Endometrial microvascular endothelial cells (primary cell): ENCODE measurements at regions not wholly inside any gene's neighbourhood (a gene's known extent, or its start where the extent isn't known, plus 50 kb on each side); places are given as distances from the start of the nearest gene placed in this dataset.

ENCODE experiments used
- in situ Hi-C: cut with HindIII; loops from 2 replicates; pipeline ENCODE4 v1.10.0; 2017; ENCODE audit warnings: low sequenced_read_pairs, low pct_unique_long_range_greater_than_20kb; ENCODE audit errors: inconsistent ontology term

DNA sequence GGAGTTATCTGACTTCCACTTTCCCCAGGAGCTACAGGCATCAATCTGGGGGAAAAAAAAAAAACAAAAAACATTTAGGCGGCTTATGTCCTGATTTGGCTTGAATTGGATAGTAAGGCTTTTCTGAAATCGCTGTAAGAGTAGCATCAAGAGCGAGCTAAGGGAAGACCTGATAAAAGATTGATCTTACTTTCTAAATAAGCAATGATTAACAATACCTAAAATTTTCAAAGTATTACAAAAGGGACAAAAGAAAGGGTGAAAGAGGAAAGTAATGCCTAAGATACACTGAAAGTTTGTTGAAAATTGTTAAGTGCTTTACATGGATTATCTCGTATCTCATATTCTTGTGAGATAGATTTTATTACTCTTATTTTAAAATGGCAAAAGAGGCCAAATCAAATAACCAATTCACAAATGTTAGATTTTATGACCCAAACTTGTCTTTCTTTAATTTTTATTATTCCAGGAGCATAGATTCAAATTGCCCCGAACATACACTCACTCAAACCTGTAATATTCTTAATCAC lies 106.4 kb upstream of the PRSS16 start:
- in situ Hi-C loops: loop anchor here (10.0 to 25.0 kb wide), 3 partner anchors 754 to 1129 kb away; a partner anchor contains a TSS

DNA sequence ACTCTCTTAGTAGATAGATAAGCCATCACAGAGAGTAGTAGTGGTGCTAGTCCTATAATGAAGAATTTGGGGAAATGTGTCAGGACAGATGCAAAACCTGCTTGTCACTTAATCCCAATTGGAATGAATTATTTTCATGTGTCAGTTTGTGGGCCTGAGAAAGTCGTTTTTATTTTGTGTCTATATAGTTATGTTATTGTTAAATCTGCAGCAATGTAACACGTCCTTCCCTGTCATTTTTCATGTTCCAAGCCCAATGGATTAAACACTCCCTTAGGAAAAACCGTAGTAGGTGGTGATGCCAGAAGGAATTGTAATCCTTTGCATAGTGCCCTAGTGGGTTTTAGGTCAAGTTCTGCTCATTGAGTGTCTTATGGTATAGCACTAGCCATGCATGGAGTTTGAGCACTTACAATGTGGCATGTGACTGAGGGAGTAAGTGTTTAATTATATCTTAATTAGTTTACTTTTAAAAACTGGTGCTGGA lies 105.9 kb upstream of the PRSS16 start:
- in situ Hi-C loops: loop anchor here (10.0 to 25.0 kb wide), 3 partner anchors 753 to 1129 kb away; a partner anchor contains a TSS

DNA sequence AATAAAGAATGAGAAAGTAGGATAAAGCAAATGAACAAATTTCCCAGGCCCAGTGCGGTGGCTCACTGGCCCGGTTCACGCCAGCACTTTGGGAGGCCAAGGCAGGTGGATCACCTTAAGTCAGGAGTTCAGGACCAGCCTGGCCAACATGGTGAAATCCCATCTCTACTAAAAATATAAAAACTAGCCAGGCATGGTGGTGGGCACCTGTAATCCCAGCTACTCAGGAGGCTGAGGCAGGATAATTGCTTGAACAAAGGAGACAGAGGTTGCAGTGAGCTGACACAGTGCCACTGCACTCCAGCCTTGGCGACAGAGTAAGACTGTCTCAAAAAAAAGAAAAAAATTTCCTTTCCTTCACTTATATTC lies 104.5 kb upstream of the PRSS16 start:
- in situ Hi-C loops: loop anchor here (10.0 to 25.0 kb wide), 3 partner anchors 752 to 1131 kb away; a partner anchor contains a TSS

DNA sequence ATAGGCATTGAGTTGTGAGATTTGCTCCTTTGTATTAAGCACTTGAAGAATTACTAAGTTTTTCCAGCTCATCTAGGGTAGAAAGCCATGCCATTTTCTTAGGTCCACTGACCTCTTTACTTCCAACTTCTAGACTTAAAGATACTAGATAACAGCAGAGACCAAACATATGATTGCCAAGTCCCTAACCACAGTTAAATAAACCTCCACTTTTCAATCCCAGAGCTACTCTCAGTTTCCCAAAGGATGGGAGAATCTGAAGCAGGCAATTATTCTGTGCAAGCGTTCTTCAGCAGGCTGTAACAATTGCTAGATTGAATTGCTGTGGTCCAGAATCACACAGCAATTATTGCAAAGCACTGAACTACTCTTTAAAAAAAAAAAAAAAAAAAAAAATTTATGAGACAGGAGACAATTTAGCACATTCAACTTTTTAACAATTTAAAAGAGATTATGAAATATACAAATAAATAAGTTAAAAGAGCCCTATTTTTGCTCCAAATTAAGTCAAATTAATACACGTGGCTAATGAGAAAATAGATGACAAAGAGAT lies 104.0 kb upstream of the PRSS16 start:
- in situ Hi-C loops: loop anchor here (10.0 to 25.0 kb wide), 3 partner anchors 751 to 1131 kb away; a partner anchor contains a TSS

DNA sequence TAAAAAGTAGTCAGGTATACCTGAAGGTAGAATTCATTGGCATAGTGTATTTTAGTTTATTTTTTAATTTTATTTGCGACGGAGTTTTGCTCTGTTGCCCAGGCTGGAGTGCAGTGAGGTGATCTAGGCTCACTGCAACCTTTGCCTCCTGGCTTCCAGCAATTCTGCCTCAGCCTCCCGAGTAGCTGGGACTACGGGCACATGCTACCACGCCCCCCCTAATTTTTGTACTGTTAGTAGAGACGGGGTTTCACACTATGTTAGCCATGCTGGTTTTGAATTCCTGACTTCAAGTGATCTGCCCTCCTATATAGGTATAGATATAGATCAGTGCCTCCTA lies 102.8 kb upstream of the PRSS16 start:
- in situ Hi-C loops: loop anchor here (10.0 to 25.0 kb wide), 3 partner anchors 750 to 1132 kb away; a partner anchor contains a TSS

DNA sequence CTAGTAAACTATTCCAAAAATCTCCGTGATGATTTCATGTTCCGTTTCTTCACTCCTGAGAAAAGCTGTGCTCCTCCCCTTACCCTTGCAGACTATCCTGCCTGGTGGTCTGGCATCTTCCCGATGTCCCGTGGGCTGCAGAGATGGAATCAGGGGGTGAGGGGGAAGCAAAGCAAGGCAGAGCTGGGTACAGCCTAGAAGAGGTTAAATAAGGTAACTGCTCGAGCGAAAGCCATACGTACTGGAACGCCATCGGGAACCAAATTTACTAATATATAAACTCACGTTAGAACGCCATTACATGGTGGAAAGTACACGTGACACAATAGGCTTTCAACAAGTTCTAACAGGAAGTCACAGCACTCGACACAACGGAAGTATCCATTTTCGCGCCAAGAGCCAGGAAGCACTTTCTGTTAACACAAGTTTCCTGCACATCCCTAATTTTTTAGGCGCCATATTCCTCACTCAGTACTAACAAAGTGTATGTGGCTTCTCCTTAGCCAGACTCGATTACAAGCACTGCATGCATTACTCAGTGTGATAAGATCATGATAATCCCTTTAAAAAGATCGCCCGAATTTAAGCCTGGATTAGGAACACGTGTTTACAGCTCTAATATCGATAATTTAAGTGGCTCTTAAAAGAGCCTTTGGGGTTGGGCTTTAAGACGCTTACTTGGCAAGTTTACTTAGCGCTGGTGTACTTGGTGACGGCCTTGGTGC lies 101.6 kb upstream of the PRSS16 start:
- in situ Hi-C loops: loop anchor here (10.0 to 25.0 kb wide), 3 partner anchors 749 to 1134 kb away; a partner anchor contains a TSS

DNA sequence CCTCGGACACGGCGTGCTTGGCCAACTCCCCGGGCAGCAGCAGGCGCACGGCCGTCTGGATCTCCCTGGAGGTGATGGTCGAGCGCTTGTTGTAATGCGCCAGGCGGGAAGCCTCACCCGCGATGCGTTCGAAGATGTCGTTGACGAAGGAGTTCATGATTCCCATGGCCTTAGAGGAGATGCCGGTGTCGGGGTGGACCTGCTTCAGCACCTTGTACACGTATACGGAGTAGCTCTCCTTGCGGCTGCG lies 101.1 kb upstream of the PRSS16 start:
- in situ Hi-C loops: loop anchor here (10.0 to 25.0 kb wide), 3 partner anchors 748 to 1134 kb away; a partner anchor contains a TSS

DNA sequence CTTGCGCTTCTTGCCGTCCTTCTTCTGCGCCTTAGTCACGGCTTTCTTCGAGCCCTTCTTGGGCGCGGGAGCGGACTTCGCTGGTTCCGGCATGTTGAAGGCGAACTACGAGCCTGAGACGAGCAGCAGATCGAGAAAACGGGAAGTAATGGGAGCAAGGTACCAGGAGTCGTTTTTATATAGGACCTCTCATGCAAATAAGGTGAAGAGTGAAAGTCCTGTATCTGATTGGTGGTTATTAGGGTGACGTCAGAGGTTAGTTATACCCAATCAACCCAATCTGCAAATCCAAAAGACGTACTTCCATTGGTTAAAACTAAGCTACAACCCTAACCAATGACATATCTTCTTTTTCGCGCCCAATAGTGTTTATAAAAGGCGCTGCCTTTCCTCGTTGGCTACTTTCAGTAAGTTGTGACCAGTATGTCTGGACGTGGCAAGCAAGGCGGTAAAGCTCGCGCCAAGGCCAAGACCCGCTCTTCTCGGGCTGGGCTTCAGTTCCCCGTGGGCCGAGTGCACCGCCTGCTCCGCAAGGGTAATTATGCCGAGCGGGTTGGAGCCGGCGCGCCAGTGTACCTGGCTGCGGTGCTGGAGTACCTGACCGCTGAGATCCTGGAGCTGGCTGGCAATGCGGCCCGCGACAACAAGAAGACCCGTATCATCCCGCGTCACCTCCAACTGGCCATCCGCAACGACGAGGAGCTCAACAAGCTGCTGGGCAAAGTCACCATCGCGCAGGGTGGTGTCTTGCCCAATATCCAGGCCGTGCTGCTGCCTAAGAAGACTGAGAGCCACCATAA lies 100.6 kb upstream of the PRSS16 start:
- in situ Hi-C loops: loop anchor here (10.0 to 25.0 kb wide), 3 partner anchors 748 to 1135 kb away; a partner anchor contains a TSS

DNA sequence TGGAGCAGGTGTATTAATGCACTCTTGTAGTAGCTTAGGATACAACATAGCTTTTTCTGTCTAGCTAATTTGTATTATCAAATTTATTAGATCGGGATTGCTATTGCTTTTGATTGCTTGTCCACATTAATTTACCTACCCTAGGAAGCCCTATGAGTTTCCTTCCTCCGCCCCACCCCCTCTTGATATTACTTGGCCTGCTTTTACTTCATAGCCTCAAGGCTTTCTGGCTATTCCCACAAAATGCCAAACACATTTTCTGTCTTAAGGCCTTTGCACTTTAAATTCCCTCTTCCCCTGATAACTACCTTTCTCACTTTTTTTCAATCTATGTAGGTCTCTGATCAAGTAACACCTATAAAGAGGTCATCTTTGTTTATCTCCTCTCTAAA lies 99.1 kb upstream of the PRSS16 start:
- in situ Hi-C loops: loop anchor here (10.0 to 25.0 kb wide), 3 partner anchors 746 to 1136 kb away; a partner anchor contains a TSS

DNA sequence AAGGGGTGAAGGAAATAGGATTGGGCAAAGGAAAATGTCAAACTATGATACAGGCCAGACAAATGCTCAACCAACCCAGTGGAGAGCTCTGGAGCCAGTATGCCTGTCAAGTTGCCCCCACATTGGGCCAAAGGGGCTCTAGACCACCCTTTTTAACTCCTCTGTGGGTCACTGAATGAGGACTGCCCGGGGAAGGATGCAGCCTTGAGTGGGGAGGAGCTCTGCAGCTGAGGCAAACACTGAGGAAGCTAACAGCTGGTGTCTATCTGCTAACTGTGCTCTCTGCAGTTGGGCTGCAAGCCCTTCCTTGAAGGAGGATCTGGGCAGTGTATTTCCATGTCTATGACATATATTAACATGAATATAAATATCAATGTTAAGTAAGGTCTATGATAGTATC lies 98.4 kb upstream of the PRSS16 start:
- in situ Hi-C loops: loop anchor here (10.0 to 25.0 kb wide), 3 partner anchors 746 to 1137 kb away; a partner anchor contains a TSS

DNA sequence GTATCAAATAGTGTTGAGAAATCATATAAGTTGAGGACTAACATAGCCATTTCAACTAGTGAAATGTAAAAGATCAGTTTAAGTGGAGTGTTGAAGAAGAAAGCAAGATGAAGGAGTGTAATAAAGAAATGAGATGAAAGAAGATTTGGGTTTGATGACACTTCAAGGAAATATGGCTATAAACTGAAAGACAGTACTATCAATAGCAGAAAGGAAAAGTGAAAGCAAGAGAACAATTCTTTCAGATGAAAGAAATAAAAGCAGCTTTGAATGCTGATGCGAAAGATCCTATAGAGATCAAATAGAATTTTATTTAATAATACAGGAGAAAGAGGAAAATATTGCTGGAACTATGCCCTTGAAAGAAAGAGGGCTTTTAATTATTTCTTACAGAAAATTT lies 92.8 kb upstream of the PRSS16 start:
- in situ Hi-C loops: no loop called here

DNA sequence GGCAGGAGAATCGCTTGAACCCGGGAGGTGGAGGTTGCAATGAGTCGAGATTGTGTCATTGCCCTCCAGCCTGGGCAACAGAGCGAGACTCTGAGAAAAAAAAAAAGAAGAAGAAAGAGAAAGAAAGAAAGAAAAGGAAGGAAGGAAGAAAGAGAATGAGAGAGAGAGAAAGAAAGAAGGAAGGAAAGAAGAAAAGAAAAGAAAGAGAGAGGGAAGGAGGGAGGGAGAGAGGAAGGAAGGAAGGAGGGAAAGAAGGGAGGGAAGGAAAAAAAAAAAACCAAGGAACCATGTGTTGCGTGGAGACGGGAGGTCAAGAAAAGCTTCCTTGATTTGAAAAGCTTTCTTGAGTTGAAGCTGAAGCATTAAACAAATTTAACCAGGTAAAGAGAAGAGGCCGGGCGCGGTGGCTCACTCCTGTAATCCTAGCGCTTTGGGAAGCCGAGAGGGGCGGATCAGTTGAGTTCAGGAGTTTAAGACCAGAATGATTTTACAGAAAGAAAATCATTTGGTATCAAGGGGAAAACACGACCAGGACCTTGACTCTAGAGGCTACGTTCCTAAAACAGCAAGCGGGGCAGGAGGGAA lies 90.5 kb upstream of the PRSS16 start:
- in situ Hi-C loops: no loop called here

DNA sequence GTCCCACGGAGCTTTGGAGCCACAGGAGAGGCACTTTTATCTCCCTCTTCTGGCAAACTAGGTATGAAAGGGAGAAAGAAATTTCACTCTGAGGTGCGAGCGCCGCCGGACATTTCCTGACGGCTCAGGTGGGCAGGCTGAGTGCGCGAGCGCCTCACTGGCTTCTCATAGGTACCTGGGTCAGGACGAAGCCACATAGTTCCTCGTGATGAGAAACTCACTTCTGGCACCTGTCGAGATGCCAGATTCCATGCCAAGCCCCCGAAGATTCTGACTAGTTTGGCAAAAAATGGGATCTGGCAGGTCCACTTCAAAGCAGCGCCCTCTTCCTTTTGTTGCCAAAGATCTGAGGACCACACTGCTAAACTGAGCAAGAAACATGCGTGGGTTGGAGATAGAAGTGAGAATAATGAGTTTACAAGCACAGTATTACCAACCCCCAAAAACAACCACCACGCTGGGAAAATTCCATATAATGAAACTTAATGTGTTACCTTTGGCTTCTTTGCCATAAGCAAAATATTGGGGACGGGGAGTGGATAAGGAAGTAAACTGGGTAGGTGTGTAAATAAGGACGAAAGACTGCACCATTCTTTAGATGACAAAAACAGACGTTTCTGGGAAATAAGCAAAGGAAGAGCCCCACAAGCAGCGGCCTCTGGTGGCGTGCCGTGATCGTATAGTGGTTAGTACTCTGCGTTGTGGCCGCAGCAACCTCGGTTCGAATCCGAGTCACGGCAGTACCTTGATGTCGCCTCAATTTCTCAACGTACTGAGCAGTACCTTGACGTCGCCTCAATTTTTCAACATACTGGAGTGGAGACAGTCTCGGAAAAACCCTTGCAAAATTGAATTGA lies 89.8 kb upstream of the PRSS16 start:
- in situ Hi-C loops: no loop called here

DNA sequence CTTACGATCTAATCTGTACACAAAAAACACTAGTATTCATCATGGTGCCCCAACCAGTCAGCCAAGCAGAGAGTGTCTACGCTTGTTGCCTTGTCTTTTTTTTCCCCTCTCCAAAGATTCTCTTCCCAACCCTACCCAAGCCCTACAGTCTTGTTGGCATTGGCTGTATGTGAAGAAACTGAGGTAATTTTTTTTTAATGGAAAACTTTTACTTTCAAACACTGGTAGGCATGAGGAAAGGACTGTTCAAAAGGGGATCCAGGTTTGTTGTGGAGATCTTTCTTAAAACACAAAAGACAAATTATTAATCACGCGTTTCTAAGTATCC lies 89.2 kb upstream of the PRSS16 start:
- in situ Hi-C loops: no loop called here

DNA sequence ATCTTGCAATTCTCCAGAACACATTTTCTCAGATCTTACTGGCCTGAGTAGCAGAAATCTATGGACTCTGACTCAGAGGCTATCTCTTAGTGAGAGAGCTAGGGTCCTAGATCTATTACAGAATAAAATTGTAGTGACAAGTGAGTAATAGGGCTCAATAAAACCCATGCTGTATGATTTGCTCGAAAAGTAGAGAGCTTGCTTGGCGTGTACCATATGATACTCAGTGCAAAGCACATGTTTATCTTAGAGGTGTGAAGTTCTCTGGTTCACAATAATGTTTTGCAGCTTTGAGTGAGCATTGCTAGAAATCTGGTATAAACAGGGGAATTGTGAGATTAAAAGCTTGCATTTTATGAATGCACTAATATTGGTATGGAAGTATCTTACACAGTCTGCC lies 87.8 kb upstream of the PRSS16 start:
- in situ Hi-C loops: no loop called here

DNA sequence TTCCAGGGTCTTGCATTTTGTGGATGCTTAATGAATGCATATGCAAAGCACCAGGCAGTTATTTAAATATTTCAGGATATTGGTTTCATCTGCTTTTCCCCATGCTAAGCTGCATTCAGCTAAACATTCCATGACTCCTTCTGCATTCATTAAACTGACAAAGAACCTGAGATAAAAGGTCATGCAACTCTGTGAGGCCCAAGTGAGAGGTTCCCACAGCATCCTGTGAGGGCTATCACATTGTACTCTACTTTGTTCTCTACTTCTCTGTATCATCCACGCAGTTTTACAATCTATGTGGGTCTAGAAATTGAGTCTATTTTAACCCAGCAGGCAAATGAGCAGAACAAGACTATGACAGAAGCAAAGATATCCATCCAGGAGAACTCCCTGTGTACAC lies 86.4 kb upstream of the PRSS16 start:
- in situ Hi-C loops: no loop called here

DNA sequence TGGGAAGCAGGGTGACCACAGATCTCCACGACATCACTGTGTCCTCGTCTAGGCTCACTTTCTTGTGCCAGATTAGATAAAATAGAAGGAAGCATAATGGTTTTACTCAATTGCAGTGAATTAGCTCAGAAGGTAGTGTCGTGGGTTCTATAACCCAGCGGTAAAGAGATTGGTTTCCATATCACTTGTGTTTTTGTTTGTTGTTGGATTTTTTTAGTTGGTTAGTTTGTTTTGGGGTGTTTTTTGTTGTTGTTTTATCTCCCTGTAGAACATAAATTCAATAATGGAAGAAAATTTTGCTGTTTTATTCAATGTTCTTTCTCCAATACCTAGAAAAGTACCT lies 85.9 kb upstream of the PRSS16 start:
- in situ Hi-C loops: no loop called here

DNA sequence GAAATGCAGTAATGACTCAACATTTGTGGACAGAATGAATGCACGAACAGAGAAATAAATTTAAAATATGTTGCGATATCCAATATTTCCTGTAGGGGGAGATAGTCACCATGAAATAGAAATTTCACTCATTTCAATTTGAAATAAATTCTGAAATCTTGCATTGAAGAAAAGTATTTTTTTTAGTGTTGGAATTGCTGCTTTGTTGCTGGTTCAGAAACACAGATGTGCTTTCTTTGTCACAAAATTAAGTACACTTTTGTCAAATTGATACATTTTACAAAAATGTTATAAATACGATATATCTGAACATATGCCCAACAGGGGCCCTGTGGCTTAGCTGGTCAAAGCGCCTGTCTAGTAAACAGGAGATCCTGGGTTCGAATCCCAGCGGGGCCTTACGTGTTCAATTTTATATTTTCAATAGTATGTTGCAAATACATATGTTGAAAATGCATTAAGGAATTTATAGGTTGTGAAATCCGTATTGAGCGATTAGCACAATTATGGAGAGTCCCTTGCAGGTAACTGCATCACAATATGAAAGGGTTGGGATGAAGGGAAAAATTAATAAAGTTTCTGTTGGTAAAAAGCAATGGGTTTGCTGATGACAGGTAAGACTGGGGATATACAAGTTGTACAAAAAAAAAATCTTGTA lies 85.4 kb upstream of the PRSS16 start:
- in situ Hi-C loops: no loop called here
